IMR-90 (cell line): ENCODE measurements at regions not wholly inside any gene's neighbourhood (a gene's known extent, or its start where the extent isn't known, plus 50 kb on each side); places are given as distances from the start of the nearest gene placed in this dataset.

Source experiments
- ATAC-seq: fragments of 200-7000 bp; cut with Tn5 transposase; 2 replicates; pipeline ENCODE4 v1.9.1; 2020; ENCODE audit warnings: low read depth, mild to moderate bottlenecking, moderate library complexity
- BruUV-seq: library from RNA; stranded (reverse); fragments of 400-500 nt; replicated peaks from 2 replicates; lab custom pipeline; 2021; lab: Mats Ljungman, UMichigan
- CTCF ChIA-PET: fragments of 300-600 bp; formaldehyde crosslinking; extraction: SDS; loops from one replicate; lab custom pipeline; 2021; ENCODE audit warnings: antibody characterized with exemption; lab: Yijun Ruan, JAX
- POLR2A ChIA-PET: fragments of 300-600 bp; sonication (Branson Sonifier 250); formaldehyde crosslinking; loops from one replicate; lab custom pipeline; 2022; ENCODE audit warnings: antibody characterized with exemption; ENCODE audit not compliant: unreplicated experiment; lab: Charles Lee
- DNase-seq: peaks from one replicate; pipeline ENCODE4 v3.0.0; 2013
- H2AFZ ChIP-seq: replicated peaks from 2 replicates; pipeline ENCODE3; 2013; ENCODE audit warnings: low read length, mild to moderate bottlenecking; ENCODE audit not compliant: poor library complexity
- H2AK5ac ChIP-seq: 2 replicates; pipeline ENCODE4 v1.6.1; 2013; ENCODE audit warnings: low read depth, low read length, inconsistent platforms
- H2AK9ac ChIP-seq: replicated peaks from 2 replicates; pipeline ENCODE3; 2013; ENCODE audit warnings: mild to moderate bottlenecking, low read depth, low read length, moderate library complexity; ENCODE audit not compliant: poor library complexity
- H2BK120ac ChIP-seq: 2 replicates; pipeline ENCODE4 v1.6.1; 2013; ENCODE audit warnings: low read depth, low read length, inconsistent platforms
- H2BK15ac ChIP-seq: 3 replicates; pipeline ENCODE4 v1.6.1; 2013; ENCODE audit warnings: low read depth, low read length, inconsistent platforms
- H2BK20ac ChIP-seq: 2 replicates; pipeline ENCODE4 v1.6.1; 2013; ENCODE audit warnings: low read depth, mild to moderate bottlenecking, inconsistent platforms, low read length, moderate library complexity
- H2BK5ac ChIP-seq: 2 replicates; pipeline ENCODE4 v1.6.1; 2013; ENCODE audit warnings: mild to moderate bottlenecking, low read depth, low read length, inconsistent platforms; ENCODE audit not compliant: poor library complexity, severe bottlenecking
- H3K14ac ChIP-seq: replicated peaks from 2 replicates; pipeline ENCODE4 v1.6.1; 2013; ENCODE audit warnings: low read depth, low read length, inconsistent platforms
- H3K18ac ChIP-seq: 2 replicates; pipeline ENCODE4 v1.6.1; 2013; ENCODE audit warnings: low read depth, low read length, control low read depth
- H3K23ac ChIP-seq: 2 replicates; pipeline ENCODE4 v1.6.1; 2013; ENCODE audit warnings: low read depth, low read length, inconsistent platforms
- H3K27ac ChIP-seq: 2 replicates; pipeline ENCODE4 v1.5.1; 2013; ENCODE audit warnings: mild to moderate bottlenecking, control low read depth, low read length; ENCODE audit not compliant: insufficient read depth
- H3K27me3 ChIP-seq: 2 replicates; pipeline ENCODE4 v1.6.1; 2013; ENCODE audit warnings: low read length; ENCODE audit not compliant: control insufficient read depth, insufficient read depth
- H3K36me3 ChIP-seq: 2 replicates; pipeline ENCODE4 v1.6.1; 2013; ENCODE audit warnings: low read length, mixed read lengths; ENCODE audit not compliant: control insufficient read depth, insufficient read depth
- H3K4ac ChIP-seq: 2 replicates; pipeline ENCODE4 v1.6.1; 2013; ENCODE audit warnings: low read depth, low read length, inconsistent platforms
- H3K4me1 ChIP-seq: 2 replicates; pipeline ENCODE4 v1.6.1; 2013; ENCODE audit warnings: low read length, mixed read lengths; ENCODE audit not compliant: control insufficient read depth, insufficient read depth
- H3K4me2 ChIP-seq: 2 replicates; pipeline ENCODE4 v1.6.1; 2013; ENCODE audit warnings: low read depth, mild to moderate bottlenecking, control low read depth, low read length, moderate library complexity
- H3K4me3 ChIP-seq: 2 replicates; pipeline ENCODE4 v1.5.1; 2013; ENCODE audit warnings: low read depth, mild to moderate bottlenecking, control low read depth, low read length, moderate library complexity; ENCODE audit not compliant: insufficient read depth
- H3K56ac ChIP-seq: 2 replicates; pipeline ENCODE4 v1.6.1; 2013; ENCODE audit warnings: low read length, inconsistent platforms; ENCODE audit not compliant: insufficient read depth; ENCODE audit errors: extremely low read depth
- H3K79me1 ChIP-seq, 2 experiments: 2 replicates each; pipeline ENCODE4 v1.6.1; 2013; ENCODE audit warnings: low read length in 2 of 2, inconsistent platforms in 1 of 2, low read depth in 1 of 2
- H3K9ac ChIP-seq: 2 replicates; pipeline ENCODE4 v1.6.1; 2013; ENCODE audit warnings: low read depth, low read length, control low read depth
- H3K9me1 ChIP-seq: 2 replicates; pipeline ENCODE4 v1.6.1; 2013; ENCODE audit warnings: low read length, inconsistent platforms; ENCODE audit not compliant: insufficient read depth
- H3K9me3 ChIP-seq: 2 replicates; pipeline ENCODE4 v1.6.1; 2013; ENCODE audit warnings: low read length; ENCODE audit not compliant: control insufficient read depth, insufficient read depth
- H4K20me1 ChIP-seq: 2 replicates; pipeline ENCODE4 v1.6.1; 2013; ENCODE audit warnings: low read length, inconsistent platforms; ENCODE audit not compliant: insufficient read depth
- H4K5ac ChIP-seq: 2 replicates; pipeline ENCODE4 v1.6.1; 2013; ENCODE audit warnings: mild to moderate bottlenecking, low read depth, low read length, control low read depth
- H4K8ac ChIP-seq, 2 experiments: 2 replicates each; pipeline ENCODE4 v1.6.1; 2013; ENCODE audit warnings: low read depth in 2 of 2, low read length in 2 of 2, control low read depth in 1 of 2, inconsistent platforms in 1 of 2
- H4K91ac ChIP-seq: 2 replicates; pipeline ENCODE4 v1.6.1; 2013; ENCODE audit warnings: low read depth, low read length, inconsistent platforms; ENCODE audit not compliant: insufficient read depth
- BHLHE40 ChIP-seq: fragments of 150-350 bp; IDR thresholded peaks from 2 replicates; pipeline ENCODE4 v1.6.1; 2016; ENCODE audit warnings: mild to moderate bottlenecking, low read depth, low read length
- CEBPB ChIP-seq: IDR thresholded peaks from 2 replicates; pipeline ENCODE4 v1.6.1; 2012; ENCODE audit warnings: low read depth, low read length, improper control_type of control experiment
- CHD1 ChIP-seq: IDR thresholded peaks from 2 replicates; pipeline ENCODE4 v1.6.1; 2012; ENCODE audit warnings: low read depth, low read length, improper control_type of control experiment
- CTCF ChIP-seq: conservative IDR thresholded peaks from 2 replicates; pipeline ENCODE4 v1.5.1; 2012; ENCODE audit warnings: mild to moderate bottlenecking, low read depth, low read length, improper control_type of control experiment
- FOS ChIP-seq: fragments of 150-350 bp; IDR thresholded peaks from 2 replicates; pipeline ENCODE4 v1.6.1; 2016; ENCODE audit warnings: low read depth, low read length
- MAFK ChIP-seq: IDR thresholded peaks from 2 replicates; pipeline ENCODE4 v1.6.1; 2012; ENCODE audit warnings: low read depth, low read length, improper control_type of control experiment
- MAZ ChIP-seq: IDR thresholded peaks from 2 replicates; pipeline ENCODE4 v1.6.1; 2012; ENCODE audit warnings: low read depth, mild to moderate bottlenecking, low read length, improper control_type of control experiment, moderate library complexity, borderline replicate concordance
- MXI1 ChIP-seq: IDR thresholded peaks from 2 replicates; pipeline ENCODE4 v1.6.1; 2012; ENCODE audit warnings: low read depth, mild to moderate bottlenecking, low read length, moderate library complexity, borderline replicate concordance
- NFE2L2 ChIP-seq: fragments of 150-350 bp; IDR thresholded peaks from 2 replicates; pipeline ENCODE4 v1.6.1; 2016; ENCODE audit warnings: low read depth, mild to moderate bottlenecking, low read length
- POLR2A ChIP-seq: IDR thresholded peaks from 2 replicates; pipeline ENCODE4 v1.6.1; 2012; ENCODE audit warnings: mild to moderate bottlenecking, low read depth, low read length
- RAD21 ChIP-seq: IDR thresholded peaks from 2 replicates; pipeline ENCODE4 v1.6.1; 2012; ENCODE audit warnings: low read length, improper control_type of control experiment
- RCOR1 ChIP-seq: IDR thresholded peaks from 2 replicates; pipeline ENCODE4 v1.6.1; 2012; ENCODE audit warnings: mild to moderate bottlenecking, low read length, improper control_type of control experiment; ENCODE audit not compliant: insufficient replicate concordance
- RFX5 ChIP-seq: IDR thresholded peaks from 2 replicates; pipeline ENCODE4 v1.8.0; 2012; ENCODE audit warnings: low read depth, mild to moderate bottlenecking, low read length, moderate library complexity
- SMC3 ChIP-seq: fragments of 150-350 bp; IDR thresholded peaks from 2 replicates; pipeline ENCODE4 v1.6.1; 2016; ENCODE audit warnings: low read depth, mild to moderate bottlenecking, antibody characterized with exemption, low read length, moderate library complexity
- USF2 ChIP-seq: fragments of 150-350 bp; IDR thresholded peaks from 2 replicates; pipeline ENCODE4 v1.6.1; 2017; ENCODE audit warnings: mild to moderate bottlenecking, antibody characterized with exemption, low read length, low read depth
- WGBS, 2 experiments: methylation state at CpG; one replicate each; pipeline versions ENCODE4 v1.1.5 to v1.1.7; 2013; ENCODE audit warnings: missing lambda C conversion rate in 2 of 2; ENCODE audit not compliant: insufficient read length in 1 of 2; ENCODE audit errors: extremely low coverage in 2 of 2; 5-methylcytosine and 5-hydroxymethylcytosine counted together
- dilution Hi-C: fragments of 300-500 bp; cut with HindIII; formaldehyde crosslinking; loops from one replicate; pipeline ENCODE4 v1.14.3; 2018; ENCODE audit warnings: low sequenced_read_pairs; ENCODE audit not compliant: unreplicated experiment
- in situ Hi-C: fragments of 300-500 bp; cut with MboI; formaldehyde crosslinking; loops from 3 replicates; pipeline ENCODE4 v1.14.3; 2019; ENCODE audit warnings: low sequenced_read_pairs, inconsistent platforms, mixed read lengths
- intact Hi-C: fragments of 100-400 bp; cut with micrococcal nuclease; formaldehyde crosslinking; loops from 2 replicates; pipeline ENCODE4 v1.10.0; 2022
- TF ChIP-seq, protein P1 (sequence below): fragments of 150-350 bp; IDR thresholded peaks from 2 replicates; pipeline ENCODE4 v1.6.1; 2016; ENCODE audit warnings: low read depth, mild to moderate bottlenecking, low read length, moderate library complexity, borderline replicate concordance

DNA sequence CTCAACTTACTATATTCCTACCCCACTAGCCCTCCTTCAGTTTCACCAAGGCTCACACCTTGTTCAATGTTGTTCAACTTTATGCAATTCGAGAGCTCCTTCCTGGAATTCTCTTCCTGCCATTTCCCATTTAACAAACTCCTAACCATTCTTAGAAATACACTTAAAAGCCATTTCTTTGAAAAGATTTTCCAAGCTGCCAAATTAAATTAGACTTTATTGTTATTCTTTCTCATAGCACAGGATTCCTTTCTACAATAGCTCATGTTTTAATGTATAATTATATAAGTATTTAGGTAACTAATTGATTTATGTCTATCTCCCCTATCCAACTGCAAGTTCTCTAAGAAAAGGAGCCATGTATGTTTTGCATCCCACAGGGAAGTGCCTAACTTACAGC is 52.7 kb upstream of the CTSC start:
- H3K14ac ChIP-seq: no peak overlapping the region
- in situ Hi-C loops (no loop called here), dilution Hi-C loops (no loop called here), intact Hi-C loops (no loop called here)
- H2BK5ac ChIP-seq: no peak overlapping the region
- H4K20me1 ChIP-seq: no peaks in the 10 kb centered on the region
- no peak overlapping the region for H3K4ac ChIP-seq
- no peak overlapping the region for H3K4me3 ChIP-seq
- H3K4me1 ChIP-seq: no peaks in the 10 kb centered on the region
- H2AFZ ChIP-seq: no peak overlapping the region
- H4K91ac ChIP-seq: no peak overlapping the region
- H2BK15ac ChIP-seq: 0 out of 3 replicates have a peak overlapping the region, but pooled peaks have one; percentile 50
- no peak for DNase-seq
- no peak overlapping the region for H2BK20ac ChIP-seq
- WGBS, 2 experiments: 100% methylated on average over 1 of the region's 1 CpG; no CpG with 5 or more reads in 1 of the 2 experiments
- no peaks in the 10 kb centered on the region for H3K36me3 ChIP-seq
- H3K9me1 ChIP-seq: no peaks in the 10 kb centered on the region
- ChIA-PET CTCF (no interaction called here), POLR2A (no interaction called here)
- TF ChIP-seq RFX5: no peak
- no peak for TF ChIP-seq POLR2A
- no peak for TF ChIP-seq CEBPB
- TF ChIP-seq, protein P1, sequence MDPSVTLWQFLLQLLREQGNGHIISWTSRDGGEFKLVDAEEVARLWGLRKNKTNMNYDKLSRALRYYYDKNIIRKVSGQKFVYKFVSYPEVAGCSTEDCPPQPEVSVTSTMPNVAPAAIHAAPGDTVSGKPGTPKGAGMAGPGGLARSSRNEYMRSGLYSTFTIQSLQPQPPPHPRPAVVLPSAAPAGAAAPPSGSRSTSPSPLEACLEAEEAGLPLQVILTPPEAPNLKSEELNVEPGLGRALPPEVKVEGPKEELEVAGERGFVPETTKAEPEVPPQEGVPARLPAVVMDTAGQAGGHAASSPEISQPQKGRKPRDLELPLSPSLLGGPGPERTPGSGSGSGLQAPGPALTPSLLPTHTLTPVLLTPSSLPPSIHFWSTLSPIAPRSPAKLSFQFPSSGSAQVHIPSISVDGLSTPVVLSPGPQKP: no peak
- TF ChIP-seq MXI1: no peak
- TF ChIP-seq NFE2L2: no peak
- TF ChIP-seq MAFK: no peak
- TF ChIP-seq FOS: no peak
- no peak for TF ChIP-seq RCOR1
- TF ChIP-seq BHLHE40: no peak
- no peak for TF ChIP-seq SMC3
- no peak for TF ChIP-seq RAD21
- TF ChIP-seq USF2: no peak
- TF ChIP-seq MAZ: no peak
- no peak for TF ChIP-seq CHD1
- no peak for TF ChIP-seq CTCF
- H4K8ac ChIP-seq: no peak overlapping the region
- H3K4me2 ChIP-seq: no peak overlapping the region
- no peak overlapping the region for H4K5ac ChIP-seq
- no peak overlapping the region for H2AK5ac ChIP-seq
- no peak overlapping the region for H2AK9ac ChIP-seq
- H3K27ac ChIP-seq: no peak overlapping the region
- H3K27me3 ChIP-seq: no peaks in the 10 kb centered on the region
- no peak overlapping the region for H3K18ac ChIP-seq
- no peak overlapping the region for H3K23ac ChIP-seq
- H2BK120ac ChIP-seq: no peak overlapping the region
- H3K9ac ChIP-seq: no peak overlapping the region
- no peak overlapping the region for H3K56ac ChIP-seq
- no TSS peak for BruUV-seq
- no peak for ATAC-seq
- no peaks in the 10 kb centered on the region for H3K9me3 ChIP-seq
- no peaks in the 10 kb centered on the region for H3K79me1 ChIP-seq
